ENCODE measurements at regions not wholly inside any gene's neighbourhood (a gene's known extent, or its start where the extent isn't known, plus 50 kb on each side); places are given as distances from the start of the nearest gene placed in this dataset.
"Not testable (repeated sequence)": the region's sequence is repeated elsewhere in the genome, so short reads cannot be mapped to it uniquely, and the experiment has no call there.

DNA sequence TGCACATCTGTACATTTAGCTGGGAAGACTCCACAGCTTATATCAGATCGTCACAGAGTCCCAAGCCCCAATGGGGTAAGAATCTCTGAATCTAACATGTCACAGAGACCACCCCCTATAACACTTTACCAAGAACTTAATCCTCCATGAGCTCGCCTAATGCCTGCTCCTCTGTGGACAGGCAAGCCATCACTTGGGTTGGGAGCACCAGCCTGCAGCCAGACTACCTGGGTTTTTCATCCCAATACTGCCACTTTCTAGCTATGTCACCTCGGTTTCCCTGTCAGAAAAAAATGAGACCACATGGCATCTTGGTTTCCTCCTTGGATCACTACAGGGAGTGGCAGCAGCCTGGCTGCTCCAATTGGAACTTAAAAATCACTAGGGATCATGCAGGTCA lies 277.9 kb upstream of the TLE3 start:
- Mint-ChIP-seq H3K4me1 (no peaks in the 10 kb centered on the region), H3K9me3 (no peaks in the 10 kb centered on the region), H3K27me3 (peaks cover 70% of the 10 kb centered on the region), H3K36me3 (no peaks in the 10 kb centered on the region), H3K4me3 (no peak overlapping the region), H3K27ac (no peak overlapping the region)
- DNase-seq: no peak
- CTCF ChIA-PET: no interaction called here

DNA sequence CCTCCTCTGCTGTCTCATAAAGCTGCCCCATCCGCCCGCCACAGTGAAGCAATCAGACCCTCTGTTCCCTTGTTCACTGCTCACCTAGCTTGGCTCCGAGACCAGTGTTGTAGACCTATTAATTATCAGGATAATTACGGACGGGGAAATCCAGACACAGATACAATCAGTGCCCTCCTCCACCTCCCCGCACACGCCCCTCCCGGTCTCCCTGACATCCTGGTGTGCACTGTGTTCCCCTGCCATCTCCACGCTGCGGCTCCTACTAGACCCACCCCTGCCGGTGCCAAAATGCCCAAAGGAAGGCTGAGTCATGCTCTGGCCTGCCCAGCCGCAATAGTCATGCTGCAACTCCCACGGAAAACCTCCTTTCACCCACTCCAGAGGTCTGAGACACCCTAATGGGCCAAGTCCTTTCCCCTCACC lies 277.3 kb upstream of the TLE3 start:
- no peak overlapping the region for H3K4me3 Mint-ChIP-seq
- no peak for DNase-seq
- no peaks in the 10 kb centered on the region for H3K36me3 Mint-ChIP-seq
- H3K27me3 Mint-ChIP-seq: peaks cover 74% of the 10 kb centered on the region
- CTCF ChIA-PET: no interaction called here
- no peak overlapping the region for H3K27ac Mint-ChIP-seq
- no peaks in the 10 kb centered on the region for H3K4me1 Mint-ChIP-seq
- H3K9me3 Mint-ChIP-seq: no peaks in the 10 kb centered on the region

DNA sequence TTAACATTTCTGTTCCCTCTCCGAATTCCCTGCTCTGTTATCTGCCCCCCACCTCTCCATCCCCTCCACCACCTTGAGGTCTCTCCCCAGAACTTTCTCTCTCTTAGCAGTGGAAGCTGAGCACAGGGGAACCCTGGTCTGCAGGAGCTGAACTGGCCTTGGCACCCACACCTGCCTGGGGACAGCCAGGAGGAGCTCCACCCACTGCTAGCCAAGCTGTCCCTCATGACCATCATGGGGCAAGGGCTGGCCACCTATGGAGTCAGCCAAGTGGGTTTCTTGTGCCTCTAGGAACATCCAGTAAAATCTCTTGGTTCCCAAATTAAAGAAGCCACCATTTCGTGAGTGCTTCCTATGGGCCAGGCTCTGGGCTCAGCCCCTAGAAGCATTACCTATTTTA lies 276.4 kb upstream of the TLE3 start:
- Mint-ChIP-seq H3K4me1 (no peaks in the 10 kb centered on the region), H3K36me3 (no peaks in the 10 kb centered on the region), H3K9me3 (no peaks in the 10 kb centered on the region), H3K27me3 (peaks cover 75% of the 10 kb centered on the region), H3K27ac (no peak overlapping the region), H3K4me3 (no peak overlapping the region)
- no peak for DNase-seq
- CTCF ChIA-PET: no interaction called here

DNA sequence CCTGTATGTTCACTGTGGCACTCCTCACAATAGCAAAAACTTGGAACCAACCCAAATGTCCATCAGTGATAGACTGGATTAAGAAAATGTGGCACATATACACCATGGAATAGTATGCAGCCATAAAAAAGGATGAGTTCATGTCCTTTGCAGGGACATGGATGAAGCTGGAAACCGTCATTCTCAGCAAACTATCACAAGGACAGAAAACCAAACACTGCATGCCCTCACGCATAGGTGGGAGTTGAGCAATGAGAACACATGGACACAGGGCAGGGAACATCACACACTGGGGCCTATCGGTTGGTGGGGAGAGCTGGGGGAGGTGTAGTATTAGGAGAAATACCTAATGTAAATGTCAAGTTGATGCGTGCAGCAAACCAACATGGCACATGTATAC lies 275.7 kb upstream of the TLE3 start:
- H3K4me1 Mint-ChIP-seq, H3K27ac Mint-ChIP-seq, CTCF ChIA-PET, DNase-seq, H3K4me3 Mint-ChIP-seq, H3K36me3 Mint-ChIP-seq, H3K9me3 Mint-ChIP-seq: not testable (repeated sequence)
- peaks cover 75% of the 10 kb centered on the region for H3K27me3 Mint-ChIP-seq

DNA sequence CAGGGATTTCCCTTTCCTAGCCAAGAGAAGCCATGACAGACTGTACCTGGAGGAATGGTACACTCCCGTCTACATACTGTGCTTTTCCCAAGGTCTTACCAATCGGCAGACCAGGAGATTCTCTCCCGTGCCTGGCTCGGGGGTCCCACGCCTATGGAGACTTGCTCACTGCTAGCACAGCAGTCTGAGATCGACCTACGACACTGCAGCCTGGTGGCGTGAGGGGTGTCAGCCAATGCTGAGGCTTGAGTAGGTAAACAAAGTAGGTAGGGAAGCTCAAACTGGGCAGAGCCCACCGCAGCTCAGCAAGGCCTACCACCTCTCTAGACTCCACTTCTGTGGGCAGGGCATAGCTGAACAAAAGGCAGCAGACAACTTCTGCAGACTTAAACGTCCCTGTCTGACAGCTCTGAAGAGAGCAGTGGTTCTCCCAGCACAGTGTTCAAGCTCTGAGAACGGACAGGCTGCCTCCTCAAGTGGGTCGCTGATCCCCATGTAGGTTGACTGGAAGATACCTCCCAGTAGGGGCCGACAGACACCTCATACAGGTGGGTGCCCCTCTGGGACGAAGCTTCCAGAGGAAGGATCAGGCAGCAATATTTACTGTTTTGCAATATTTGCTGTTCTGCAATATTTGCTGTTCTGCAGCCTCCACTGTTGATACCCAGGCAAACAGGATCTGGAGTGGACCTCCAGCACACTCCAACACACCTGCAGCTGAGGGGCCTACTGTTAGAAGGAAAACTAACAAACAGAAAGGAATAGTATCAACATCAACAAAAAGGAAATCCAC lies 270.4 kb upstream of the TLE3 start:
- CTCF ChIA-PET, H3K27ac Mint-ChIP-seq, H3K9me3 Mint-ChIP-seq, H3K4me3 Mint-ChIP-seq, H3K36me3 Mint-ChIP-seq, DNase-seq: not testable (repeated sequence)
- Mint-ChIP-seq H3K27me3 (peaks cover 57% of the 10 kb centered on the region), H3K4me1 (peaks cover 10% of the 10 kb centered on the region)

DNA sequence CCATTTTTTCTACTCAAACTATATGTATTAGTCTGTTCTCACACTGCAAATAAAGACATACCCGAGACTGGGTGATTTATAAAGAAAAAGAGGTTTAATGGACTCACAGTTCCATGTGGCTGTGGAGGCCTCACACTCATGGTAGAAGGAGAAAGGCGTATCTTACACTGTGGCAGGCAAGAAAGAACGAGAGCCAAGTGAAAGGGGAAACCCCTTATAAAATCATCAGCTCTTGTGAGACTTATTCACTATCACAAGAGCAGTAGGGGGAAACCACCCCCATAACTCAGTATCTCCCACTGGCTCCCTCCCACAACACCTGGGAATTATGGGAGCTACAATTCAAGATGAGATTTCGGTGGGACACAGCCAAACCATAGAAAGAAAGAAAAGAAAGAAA lies 266.3 kb upstream of the TLE3 start:
- H3K36me3 Mint-ChIP-seq, DNase-seq, H3K4me3 Mint-ChIP-seq, H3K9me3 Mint-ChIP-seq, CTCF ChIA-PET, H3K27ac Mint-ChIP-seq: not testable (repeated sequence)
- H3K4me1 Mint-ChIP-seq: peaks cover 10% of the 10 kb centered on the region
- peaks cover 43% of the 10 kb centered on the region for H3K27me3 Mint-ChIP-seq

DNA sequence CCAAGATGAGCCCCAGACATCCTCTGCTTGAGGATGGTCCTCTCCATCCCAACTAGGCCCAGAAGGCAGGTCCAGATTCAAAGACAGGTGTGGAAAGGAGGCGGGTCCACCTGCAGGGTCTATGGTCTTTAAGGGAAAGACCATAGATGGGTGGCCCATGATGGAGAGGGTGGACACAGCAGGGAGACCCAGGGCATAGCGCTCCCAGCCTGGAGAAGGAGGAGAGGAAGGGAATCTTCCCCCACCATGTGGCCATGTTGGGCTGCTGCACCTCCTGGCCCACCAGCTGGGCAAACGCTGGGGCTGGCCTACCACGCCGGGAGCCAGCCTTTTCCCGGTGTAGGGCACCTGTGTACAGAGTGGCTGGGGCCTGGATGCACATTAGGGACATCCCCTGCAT lies 265.2 kb upstream of the TLE3 start:
- Mint-ChIP-seq H3K36me3 (peaks cover 2% of the 10 kb centered on the region), H3K27me3 (peaks cover 39% of the 10 kb centered on the region), H3K4me3 (no peak overlapping the region), H3K9me3 (no peaks in the 10 kb centered on the region), H3K27ac (peak overlapping the region; percentile 15), H3K4me1 (no peaks in the 10 kb centered on the region)
- CTCF ChIA-PET: interaction anchor here (0.7 kb wide), 1 partner anchor 18 kb away, joined by 3 read pairs; no protein-coding TSS in a partner anchor
- no peak for DNase-seq

DNA sequence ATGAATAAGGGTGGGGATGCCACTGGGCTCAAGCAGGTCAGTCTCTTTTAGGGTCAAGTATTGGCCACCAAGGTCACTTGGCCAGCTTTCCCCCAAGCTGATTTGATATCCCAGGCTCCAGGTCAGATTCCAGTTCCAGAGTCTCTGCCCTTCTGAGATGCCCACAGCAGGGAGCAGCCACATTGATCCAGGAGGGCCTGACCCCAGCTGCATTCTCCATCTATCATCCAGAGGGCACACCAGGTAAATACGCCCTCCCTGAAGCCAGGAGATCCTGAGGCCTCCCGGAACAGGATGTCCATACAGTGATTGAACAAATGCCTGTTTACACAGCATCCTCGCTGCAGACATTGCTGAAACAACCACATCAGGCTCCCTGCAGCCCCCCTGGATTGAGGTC lies 264.6 kb upstream of the TLE3 start:
- H3K27ac Mint-ChIP-seq: no peak overlapping the region
- peaks cover 2% of the 10 kb centered on the region for H3K36me3 Mint-ChIP-seq
- no peak overlapping the region for H3K4me3 Mint-ChIP-seq
- H3K9me3 Mint-ChIP-seq: no peaks in the 10 kb centered on the region
- no peak for DNase-seq
- CTCF ChIA-PET: interaction anchor here (0.8 kb wide), 1 partner anchor 127 kb away, joined by 3 read pairs; no protein-coding TSS in a partner anchor
- peaks cover 35% of the 10 kb centered on the region for H3K27me3 Mint-ChIP-seq
- H3K4me1 Mint-ChIP-seq: no peaks in the 10 kb centered on the region

DNA sequence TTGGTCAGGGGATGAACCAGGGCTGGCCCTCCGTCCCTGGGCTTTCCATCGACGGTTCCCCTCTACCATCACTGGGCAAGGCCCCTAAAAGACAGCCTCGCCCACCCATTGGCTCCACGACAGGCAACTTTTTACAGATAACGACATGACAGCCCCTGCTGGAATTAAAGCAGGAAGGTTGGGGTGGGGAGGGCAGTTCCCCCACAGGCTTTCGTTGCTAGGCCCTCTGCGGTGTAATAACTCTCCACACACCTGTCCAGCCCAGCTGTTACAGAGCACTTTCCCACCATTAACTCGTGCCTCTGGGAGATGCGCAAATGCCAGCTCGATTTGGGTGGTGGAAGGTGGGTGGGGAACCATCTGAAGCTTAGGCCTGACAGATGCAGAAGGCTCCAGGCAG lies 264.2 kb upstream of the TLE3 start:
- CTCF ChIA-PET: interaction anchor here (0.8 kb wide), 1 partner anchor 128 kb away, joined by 3 read pairs; no protein-coding TSS in a partner anchor
- Mint-ChIP-seq H3K27me3 (peaks cover 35% of the 10 kb centered on the region), H3K4me3 (no peak overlapping the region), H3K36me3 (peaks cover 2% of the 10 kb centered on the region), H3K9me3 (no peaks in the 10 kb centered on the region), H3K4me1 (no peaks in the 10 kb centered on the region), H3K27ac (no peak overlapping the region)
- no peak for DNase-seq

DNA sequence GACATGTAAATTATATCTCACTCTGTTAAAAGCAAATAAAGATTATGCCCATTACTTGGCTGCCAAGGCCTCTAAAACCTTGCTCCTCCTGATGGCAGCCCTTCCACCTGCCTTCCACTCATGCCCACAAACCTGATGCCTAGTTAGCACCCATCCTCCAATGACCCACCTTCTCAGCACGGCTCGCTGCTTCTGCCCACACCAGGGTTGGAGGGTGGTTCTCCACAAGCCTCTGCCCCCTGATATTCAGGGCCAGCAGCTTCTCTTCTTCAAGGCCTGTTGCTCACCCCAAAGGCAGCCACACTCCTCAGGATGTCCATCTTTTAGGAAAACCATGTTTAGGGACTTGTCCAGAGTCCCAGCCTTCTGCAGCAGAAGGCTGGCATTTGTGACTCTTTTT lies 263.4 kb upstream of the TLE3 start:
- CTCF ChIA-PET: no interaction called here
- H3K36me3 Mint-ChIP-seq: peaks cover 2% of the 10 kb centered on the region
- H3K4me1 Mint-ChIP-seq: no peaks in the 10 kb centered on the region
- no peak overlapping the region for H3K4me3 Mint-ChIP-seq
- no peak overlapping the region for H3K27ac Mint-ChIP-seq
- H3K9me3 Mint-ChIP-seq: no peaks in the 10 kb centered on the region
- no peak for DNase-seq
- peaks cover 36% of the 10 kb centered on the region for H3K27me3 Mint-ChIP-seq

DNA sequence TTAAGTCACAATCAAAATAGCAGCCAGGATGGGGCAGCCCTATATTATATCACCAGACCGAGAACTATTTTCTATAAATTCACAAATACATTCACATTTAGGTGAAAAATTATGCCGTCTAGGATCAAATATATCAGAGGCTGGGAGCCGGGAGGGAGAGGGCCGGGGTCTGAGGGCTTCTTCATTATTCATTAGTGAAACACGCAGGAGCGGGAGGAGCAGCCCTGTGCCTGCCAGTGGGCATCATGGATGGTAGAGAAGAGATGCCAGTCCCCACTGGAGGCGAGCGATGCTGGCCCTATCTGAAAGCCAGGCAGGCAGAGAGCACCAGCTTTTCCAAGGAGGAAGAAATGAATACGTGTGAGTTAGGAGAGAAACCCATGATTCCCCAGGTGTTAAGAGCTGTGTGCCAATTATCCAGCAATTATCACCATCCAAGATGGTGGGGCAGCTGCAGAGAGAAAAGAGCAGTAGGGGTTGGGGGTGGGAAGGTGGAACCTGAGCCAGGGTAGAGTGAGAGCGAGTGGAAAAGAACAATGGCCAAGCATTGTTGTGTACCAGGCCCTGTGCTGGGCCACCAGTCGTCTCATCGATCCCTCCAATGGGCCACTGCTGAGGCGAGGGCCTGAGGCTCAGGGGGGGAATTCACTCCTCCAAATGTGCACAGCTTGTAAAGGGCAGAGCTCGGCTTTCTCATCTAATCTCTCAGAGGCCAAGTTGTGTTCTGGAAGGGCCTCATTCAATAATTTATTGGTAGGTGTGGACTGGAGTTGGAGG lies 261.3 kb upstream of the TLE3 start:
- CTCF ChIA-PET: no interaction called here
- Mint-ChIP-seq H3K36me3 (no peaks in the 10 kb centered on the region), H3K4me3 (no peak overlapping the region), H3K4me1 (no peaks in the 10 kb centered on the region), H3K9me3 (no peaks in the 10 kb centered on the region), H3K27me3 (peaks cover 31% of the 10 kb centered on the region), H3K27ac (no peak overlapping the region)
- no peak for DNase-seq

DNA sequence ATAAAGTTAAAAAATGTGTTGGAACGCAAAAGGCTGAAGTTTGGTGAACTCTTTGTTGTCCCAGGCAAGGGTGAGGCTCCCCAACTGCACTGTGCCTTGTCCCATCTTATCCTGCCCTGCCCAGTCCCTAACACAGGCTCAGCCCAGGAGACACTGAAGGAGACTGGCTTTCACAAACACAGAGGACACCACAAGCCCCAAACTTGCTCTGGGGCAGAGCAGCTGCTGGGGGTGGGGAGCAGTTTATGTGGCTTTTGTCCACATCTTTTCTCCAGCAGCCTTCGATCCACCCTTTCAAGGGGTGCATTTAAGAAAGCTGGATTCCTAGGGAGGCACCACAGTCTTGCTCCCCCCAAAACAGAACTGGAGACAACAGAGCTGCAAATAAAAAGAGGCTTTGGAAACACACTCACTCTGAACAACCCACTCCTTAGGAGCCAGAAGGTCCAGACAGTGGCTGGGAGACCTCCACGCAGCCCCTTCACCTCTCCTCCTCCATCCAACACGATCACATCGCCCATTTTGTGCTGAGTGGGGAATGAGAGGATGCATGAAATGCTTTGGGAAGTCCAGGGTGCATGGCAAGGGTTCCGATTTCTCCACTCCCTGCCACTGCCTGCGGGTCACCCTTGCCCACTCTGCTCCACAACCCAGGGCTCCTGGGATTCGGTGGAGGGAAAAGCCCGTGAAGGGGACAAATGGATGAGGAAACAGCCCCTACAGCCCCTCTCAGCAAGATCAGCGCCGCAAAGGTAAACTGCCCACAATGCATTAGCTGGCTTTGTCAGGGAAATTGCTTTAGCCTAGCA lies 260.5 kb upstream of the TLE3 start:
- Mint-ChIP-seq H3K4me1 (no peaks in the 10 kb centered on the region), H3K27me3 (peaks cover 33% of the 10 kb centered on the region), H3K4me3 (no peak overlapping the region), H3K36me3 (no peaks in the 10 kb centered on the region), H3K9me3 (no peaks in the 10 kb centered on the region), H3K27ac (no peak overlapping the region)
- DNase-seq: no peak
- CTCF ChIA-PET: no interaction called here

DNA sequence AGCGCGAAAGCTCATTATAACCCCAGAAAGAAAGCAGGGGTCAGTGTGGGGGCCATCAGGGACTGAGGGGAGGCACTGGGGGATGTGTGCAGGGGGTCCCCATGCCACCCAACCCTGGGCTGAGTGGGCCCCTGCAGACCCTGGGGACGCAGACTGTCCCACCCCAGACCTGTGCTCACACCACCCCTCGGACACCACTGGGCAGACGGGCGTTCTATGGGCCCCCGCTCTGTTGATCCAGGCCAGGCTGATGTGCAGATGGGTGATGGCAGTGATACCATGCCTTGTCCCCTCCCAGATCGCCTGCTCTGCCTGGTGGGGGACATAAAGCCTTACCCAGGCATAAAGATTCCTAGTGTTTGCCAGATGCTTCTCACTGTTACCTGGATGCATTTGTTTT lies 259.7 kb upstream of the TLE3 start:
- Mint-ChIP-seq H3K4me3 (no peak overlapping the region), H3K27me3 (peaks cover 34% of the 10 kb centered on the region), H3K9me3 (no peaks in the 10 kb centered on the region), H3K27ac (no peak overlapping the region), H3K36me3 (no peaks in the 10 kb centered on the region), H3K4me1 (no peaks in the 10 kb centered on the region)
- CTCF ChIA-PET: no interaction called here
- no peak for DNase-seq

DNA sequence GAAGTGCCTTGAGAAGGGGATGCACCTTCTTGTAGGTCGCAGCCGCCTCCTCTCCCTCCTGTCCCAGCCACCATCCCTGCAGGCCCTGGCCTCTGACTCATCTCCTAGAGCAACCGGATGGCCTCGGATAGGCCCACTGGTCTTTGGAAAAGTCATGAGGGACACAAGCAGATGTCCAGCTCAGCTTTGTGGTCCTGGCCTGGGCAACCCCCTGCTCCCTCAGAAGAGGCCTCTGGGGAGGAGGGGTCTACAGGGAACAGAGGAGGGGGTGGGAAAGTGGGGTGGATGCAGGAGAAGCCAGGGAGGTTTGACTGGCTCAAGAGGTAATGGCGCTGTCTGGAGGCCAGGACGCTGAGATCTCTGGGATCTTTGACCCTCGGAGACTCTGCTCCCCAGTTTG lies 259.2 kb upstream of the TLE3 start:
- H3K9me3 Mint-ChIP-seq: no peaks in the 10 kb centered on the region
- DNase-seq: no peak
- no peaks in the 10 kb centered on the region for H3K36me3 Mint-ChIP-seq
- H3K4me1 Mint-ChIP-seq: no peaks in the 10 kb centered on the region
- H3K4me3 Mint-ChIP-seq: no peak overlapping the region
- H3K27me3 Mint-ChIP-seq: peaks cover 39% of the 10 kb centered on the region
- CTCF ChIA-PET: no interaction called here
- no peak overlapping the region for H3K27ac Mint-ChIP-seq
